HG03432 (cell line): ENCODE measurements at regions not wholly inside any gene's neighbourhood (a gene's known extent, or its start where the extent isn't known, plus 50 kb on each side); places are given as distances from the start of the nearest gene placed in this dataset.
A peak's percentile ranks its signal among the peaks of the same experiment; 100 is the strongest.

ENCODE experiments used
- ATAC-seq: cut with Tn5 transposase; IDR thresholded peaks from one replicate; pipeline ENCODE4 v1.9.1; 2021; ENCODE audit warnings: mild to moderate bottlenecking, moderate library complexity; ENCODE audit not compliant: unreplicated experiment

DNA sequence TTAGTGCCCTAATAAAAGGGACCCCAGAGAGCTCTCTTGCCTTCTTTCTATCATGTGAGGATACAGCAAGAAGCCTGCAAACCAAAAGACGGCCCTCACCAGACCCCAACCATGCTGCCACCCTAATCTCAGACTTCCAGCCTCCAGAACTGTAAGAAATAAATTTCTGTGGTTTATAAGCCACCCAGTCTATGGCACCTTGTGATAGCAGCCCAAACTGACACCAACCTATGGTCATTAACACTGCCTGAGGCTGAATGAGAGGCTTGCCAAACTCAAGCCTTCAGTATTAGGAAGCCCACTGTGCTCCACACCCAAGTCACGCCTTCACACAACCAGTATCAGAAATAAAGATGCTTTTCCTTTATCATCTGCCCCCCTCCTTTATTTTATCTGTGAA, 127.3 kb upstream of the KLF3 start:
- ATAC-seq = no peak

DNA sequence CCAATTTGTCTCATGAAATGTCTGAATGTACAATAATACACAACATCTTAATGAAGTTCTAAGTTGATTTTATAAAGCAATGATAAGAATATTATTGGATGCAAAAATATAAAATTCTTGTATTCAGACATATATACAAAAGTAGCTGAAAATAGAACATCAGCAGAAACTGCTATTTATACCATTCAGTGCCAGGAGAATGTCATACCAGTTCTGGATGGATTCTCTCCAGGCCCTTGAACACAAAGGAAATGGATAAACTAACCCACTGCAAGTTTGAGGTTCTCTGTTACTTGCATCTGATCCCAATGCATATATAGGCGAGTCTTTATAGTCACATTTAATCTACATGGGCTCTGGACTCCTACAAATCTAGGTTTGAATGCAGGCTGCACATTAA, 126.3 kb upstream of the KLF3 start:
- ATAC-seq = no peak

DNA sequence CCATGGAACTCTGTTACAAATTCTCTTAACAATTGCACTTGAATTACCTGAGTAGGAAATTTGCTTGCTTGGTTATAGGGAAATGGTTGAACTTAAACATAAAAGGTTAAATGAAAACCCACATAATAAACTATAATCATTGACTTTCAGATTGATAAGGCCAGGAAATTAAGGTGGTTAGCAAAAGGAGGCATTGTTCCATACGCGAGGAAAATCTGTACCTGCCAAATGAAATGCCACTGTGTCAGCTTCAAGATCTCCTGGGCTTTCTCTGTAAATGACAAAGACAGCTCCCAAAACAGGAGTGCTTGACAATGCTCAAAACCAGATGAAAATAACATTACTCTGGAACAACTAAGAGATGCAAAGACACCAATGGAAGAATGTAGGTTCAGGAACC, 125.5 kb upstream of the KLF3 start:
- ATAC-seq = no peak

DNA sequence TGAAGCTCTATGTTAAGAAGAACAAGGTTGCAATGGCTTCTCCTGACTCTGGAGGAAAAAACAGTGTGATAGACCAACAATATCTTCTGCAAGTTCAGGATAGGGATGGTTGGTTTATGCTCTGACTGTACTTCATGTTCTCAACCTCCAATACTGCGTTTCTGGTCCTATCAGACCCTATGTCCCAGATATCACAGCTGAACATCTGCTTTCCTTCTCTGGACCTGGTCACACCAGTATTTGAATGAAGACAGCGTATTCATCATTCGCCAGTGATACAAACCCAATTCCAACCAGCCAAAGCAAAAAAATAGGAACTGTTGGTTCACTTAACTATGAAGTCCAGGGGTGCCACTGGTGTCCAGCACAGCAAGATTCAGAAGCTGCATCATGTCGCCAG, 124.5 kb upstream of the KLF3 start:
- ATAC-seq = no peak

GRCh38 chr4:38547052-38547451, 116.9 kb upstream of the KLF3 start:
- ATAC-seq = no peak

GRCh38 chr4:38548256-38548655, 115.7 kb upstream of the KLF3 start:
- no peak for ATAC-seq

- ATAC-seq = no peak
Observed at GRCh38 chr4:38559374-38559773, 104.6 kb upstream of the KLF3 start.

- ATAC-seq = peak; percentile 18
Observed at GRCh38 chr4:38560340-38560739, 103.7 kb upstream of the KLF3 start.

DNA sequence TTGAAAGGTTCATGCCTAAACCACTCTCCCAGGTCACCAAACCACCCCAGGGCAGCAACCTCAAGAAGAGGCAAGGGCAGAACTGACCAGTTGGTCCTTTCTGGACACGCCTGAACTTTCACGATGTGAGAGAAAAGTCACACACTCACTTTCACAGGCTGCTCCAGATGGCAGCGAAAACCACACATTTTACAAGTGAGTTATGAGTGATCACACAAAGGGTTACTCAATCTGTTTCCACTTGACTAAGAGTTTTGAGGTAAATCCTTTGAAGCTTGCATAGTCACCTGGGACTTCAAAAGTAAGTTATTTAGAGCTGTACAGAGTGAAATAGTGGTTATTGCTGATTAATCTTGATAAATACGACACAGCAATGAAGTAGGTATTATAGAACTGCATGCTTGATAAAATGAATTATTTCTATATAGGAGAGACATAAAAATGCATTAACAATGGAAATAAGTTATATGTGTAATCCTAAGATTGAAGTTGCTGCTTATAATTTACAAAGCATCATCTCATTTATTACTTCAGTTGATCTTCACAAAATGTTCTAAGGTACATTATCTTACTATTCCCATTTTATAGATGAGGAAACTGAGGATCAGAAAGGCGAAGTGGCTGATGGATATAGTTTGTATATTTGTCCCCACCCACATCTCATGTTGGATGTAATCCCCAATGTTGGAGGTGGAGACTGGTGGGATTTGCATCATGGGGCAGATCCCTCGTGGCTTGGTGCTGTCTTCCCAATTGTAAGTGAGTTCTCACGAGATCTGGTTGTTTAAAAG, 103.0 kb upstream of the KLF3 start:
- peak; percentile 96 for ATAC-seq

- ATAC-seq = no peak
Observed at GRCh38 chr4:38562751-38563198, 101.2 kb upstream of the KLF3 start.

GRCh38 chr4:38563707-38564495, 100.1 kb upstream of the KLF3 start:
- ATAC-seq = no peak

DNA sequence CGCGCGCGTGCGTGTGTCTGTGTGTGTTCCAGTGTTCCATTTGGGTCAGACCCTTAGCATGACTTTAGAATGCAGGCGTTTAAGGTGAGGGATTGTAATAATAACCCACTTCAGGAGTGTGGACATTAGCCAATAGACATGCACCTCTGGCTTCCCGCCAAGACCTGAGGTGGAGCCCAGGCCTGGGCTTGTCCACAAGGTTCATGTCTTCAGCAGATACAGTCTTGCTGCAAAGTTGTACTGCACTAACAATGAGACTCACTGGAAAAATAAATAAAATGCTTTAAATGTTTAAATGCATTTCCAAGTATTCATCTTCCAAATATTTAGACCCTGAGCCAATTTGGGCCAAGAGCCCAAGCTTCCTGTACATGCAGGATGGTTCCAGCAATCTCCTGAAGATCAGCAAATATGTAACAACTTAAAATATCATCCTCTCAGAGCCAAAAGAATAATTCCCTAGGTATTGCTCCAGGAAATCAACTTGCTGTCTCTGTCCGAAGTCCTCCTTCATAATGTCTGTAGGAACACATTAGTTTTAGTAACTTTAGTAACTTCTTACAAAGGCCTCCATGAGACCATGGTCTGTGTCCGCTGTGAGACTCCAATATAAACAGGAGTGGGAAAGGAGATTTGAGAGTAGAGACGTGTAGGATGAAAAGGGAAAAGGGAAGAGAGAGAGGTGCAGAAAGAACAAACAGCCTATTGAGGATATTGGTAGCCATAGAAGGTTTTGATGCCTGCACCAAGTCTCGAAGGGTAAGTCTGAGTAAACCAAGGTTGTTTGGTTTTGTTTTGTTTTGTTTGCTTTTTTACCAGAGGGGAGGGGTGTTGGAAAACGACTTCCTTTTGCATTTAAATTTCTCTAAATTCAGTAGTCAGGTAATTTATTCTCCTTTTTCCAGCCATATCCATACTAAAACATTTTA, 98.5 kb upstream of the KLF3 start:
- no peak for ATAC-seq

DNA sequence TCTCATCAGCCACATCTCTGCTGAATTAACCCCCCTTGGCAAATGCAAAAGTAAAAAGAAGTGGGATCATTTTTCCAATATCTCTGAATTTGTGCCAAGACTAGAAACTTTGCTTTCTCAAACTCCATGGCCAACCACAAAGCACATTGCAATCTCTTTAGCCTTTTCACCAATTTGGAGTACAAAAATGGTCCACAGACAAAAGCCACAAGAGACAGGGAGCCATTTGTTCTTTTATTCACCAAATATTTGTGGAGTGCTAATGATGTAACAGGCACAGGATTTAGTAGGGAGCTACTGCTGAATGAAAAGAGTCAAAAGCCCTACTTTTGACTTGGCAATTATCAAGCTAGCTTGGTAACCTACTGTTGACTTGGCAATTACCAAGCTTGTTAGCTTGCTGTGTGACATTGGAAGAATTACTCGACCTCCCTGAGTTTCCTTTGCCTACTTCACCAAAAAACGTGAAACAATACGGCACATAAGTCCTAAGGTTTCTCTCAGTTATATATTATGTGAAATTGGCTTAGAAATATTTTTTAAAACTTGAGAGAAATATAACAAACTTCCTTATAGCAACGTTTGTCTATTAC, 97.1 kb upstream of the KLF3 start:
- ATAC-seq = no peak

- ATAC-seq = no peak
Observed at GRCh38 chr4:38567457-38567856, 96.5 kb upstream of the KLF3 start.

GRCh38 chr4:38568768-38569167, 95.2 kb upstream of the KLF3 start:
- ATAC-seq = no peak

DNA sequence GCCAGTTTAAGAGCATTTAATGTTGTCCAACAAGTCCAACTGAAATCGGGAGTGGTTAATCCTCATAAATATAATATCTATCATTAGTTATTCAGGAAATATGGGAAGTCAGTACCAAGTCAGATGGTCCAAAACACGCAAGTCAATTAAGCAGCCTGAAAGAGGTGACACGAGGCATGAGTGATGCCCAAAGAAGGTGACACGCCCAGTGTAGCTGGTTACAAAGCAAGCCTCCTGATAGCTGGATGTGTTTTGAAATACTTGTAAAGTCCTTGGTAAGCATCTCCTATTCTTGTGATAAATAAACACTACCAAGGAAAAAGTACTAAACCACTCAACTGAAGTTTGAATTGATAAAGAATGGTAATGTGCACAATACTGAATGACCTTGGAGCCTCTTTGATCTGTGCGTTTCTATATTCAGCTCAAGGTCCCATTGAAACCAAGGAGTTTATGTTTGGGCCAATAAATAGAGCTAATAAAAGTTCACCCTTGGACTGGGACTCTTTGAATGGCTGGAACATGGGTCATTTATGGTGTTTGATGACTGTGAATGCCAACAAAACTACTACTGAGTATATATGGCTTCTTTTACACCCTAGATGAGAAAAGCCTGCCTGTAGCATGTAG, 93.2 kb upstream of the KLF3 start:
- no peak for ATAC-seq

DNA sequence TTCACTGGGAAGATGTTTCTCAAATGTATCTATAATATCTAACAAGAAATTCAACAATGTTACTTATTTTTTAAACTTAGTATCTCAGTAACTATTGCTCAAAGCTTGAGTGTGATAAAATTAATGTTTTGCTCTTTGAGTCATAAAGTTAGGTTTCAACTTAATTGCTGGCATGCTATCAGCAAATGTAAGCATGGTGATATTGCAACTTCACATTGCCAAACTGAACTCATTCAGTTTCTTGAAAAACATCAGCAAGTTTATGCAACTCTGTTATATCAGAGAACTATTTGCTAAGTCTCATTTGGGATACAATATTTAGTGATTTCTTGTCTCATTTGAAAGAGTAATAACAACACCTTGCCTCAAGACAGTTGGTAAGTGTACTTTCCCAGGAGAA, 91.2 kb upstream of the KLF3 start:
- no peak for ATAC-seq

DNA sequence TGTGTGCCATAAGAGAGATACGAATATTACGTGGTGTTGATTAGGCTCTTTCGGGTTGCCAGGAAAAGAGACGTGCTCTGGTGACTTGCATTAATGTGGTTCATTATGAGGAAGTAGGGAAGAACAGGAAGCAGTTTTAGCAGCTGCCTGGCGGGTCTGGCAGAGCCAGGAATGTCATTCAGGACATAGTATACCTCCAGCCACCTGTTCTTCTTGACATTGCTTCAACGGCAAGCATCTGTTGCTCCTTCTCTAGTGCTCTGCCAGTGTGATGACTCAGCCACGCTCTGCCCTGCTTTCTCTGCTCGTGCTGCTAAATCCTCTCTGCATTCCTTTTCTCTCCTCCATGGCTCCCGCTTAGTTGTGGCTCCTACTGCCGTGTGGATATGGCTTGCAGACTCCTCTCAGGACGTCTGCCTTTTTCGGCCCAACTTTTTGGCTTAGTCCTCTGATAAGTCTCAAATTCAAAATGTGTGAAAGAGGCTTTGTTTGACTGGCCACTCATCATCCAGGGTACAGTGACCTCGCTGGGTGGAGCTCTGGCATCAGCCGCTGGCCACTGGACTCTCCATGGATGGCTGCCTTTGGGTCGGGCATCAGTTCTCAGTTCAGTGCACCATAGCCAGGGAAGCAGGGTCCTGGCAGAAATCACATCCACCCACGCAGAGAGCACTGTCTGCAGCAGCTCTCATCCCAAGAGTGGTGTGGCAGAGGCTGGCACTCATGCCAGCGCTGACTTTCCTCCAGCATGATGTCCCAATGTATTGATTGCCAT, 89.3 kb upstream of the KLF3 start:
- no peak for ATAC-seq

DNA sequence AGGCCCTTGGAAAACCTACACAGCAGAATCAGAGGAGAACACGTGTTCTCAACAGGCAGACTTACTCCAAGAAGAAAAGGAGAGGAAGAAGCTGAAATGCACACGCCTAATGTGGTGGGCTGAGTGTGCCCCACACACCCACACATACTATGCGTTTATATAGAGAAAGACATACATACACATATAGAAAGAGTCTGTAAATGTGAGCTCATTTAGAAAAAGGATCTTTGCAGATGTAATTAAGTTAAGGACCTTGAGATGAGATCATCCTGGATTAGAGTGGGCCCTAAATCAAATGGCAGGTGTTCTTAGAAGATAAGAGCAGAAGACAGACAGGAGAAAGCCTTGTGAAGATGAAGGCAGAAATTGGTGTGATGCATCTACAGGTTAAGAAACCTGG, 87.2 kb upstream of the KLF3 start:
- no peak for ATAC-seq

GRCh38 chr4:38577462-38577861, 86.5 kb upstream of the KLF3 start:
- ATAC-seq = no peak
